Loucy (cell line): ENCODE measurements at regions not wholly inside any gene's neighbourhood (a gene's known extent, or its start where the extent isn't known, plus 50 kb on each side); places are given as distances from the start of the nearest gene placed in this dataset.

Experiments used
- CTCF ChIP-seq: fragments of 200-600 bp; sonication (generic); conservative IDR thresholded peaks from 2 replicates; pipeline ENCODE4 v1.5.1; 2014; ENCODE audit warnings: mild to moderate bottlenecking, antibody characterized with exemption, low read length
- EZH2phosphoT487 ChIP-seq: fragments of 200-600 bp; IDR thresholded peaks from 2 replicates; pipeline ENCODE4 v1.6.1; 2018; ENCODE audit warnings: antibody characterized with exemption, mild to moderate bottlenecking, moderate library complexity, borderline replicate concordance

- TF ChIP-seq CTCF (no peak), EZH2phosphoT487 (no peak)
Measured at GRCh38 chr5:89473196-89473595, 590.2 kb upstream of the MEF2C start.
